ENCODE measurements at regions not wholly inside any gene's neighbourhood (a gene's known extent, or its start where the extent isn't known, plus 50 kb on each side); places are given as distances from the start of the nearest gene placed in this dataset.

- no peak for DNase-seq
These were observed 52.8 kb downstream of the SOX2 start for GRCh38 chr3:181764544-181764943.

- DNase-seq, result no peak
These were observed 58.6 kb downstream of the SOX2 start for GRCh38 chr3:181770296-181770695.

- no peak for DNase-seq
These were observed 59.4 kb downstream of the SOX2 start for GRCh38 chr3:181771120-181771519.

- DNase-seq, result no peak
These were observed 60.4 kb downstream of the SOX2 start for GRCh38 chr3:181772166-181772565.

- DNase-seq, result no peak
These were observed 62.2 kb downstream of the SOX2 start for GRCh38 chr3:181773921-181774320.

GRCh38 chr3:181782306-181782954, 70.7 kb downstream of the SOX2 start:
- no peak for DNase-seq

- no peak for DNase-seq
These were observed 78.8 kb downstream of the SOX2 start for GRCh38 chr3:181790561-181790960.

- no peak for DNase-seq
These were observed 79.6 kb downstream of the SOX2 start for GRCh38 chr3:181791056-181791955.

- no peak for DNase-seq
These were observed 81.3 kb downstream of the SOX2 start for GRCh38 chr3:181793006-181793405.

GRCh38 chr3:181794011-181794790, 82.5 kb downstream of the SOX2 start:
- no peak for DNase-seq

- DNase-seq, result no peak
These were observed 84.9 kb downstream of the SOX2 start for GRCh38 chr3:181796641-181797040.

- no peak for DNase-seq
These were observed 85.7 kb downstream of the SOX2 start for GRCh38 chr3:181797431-181797830.

- no peak for DNase-seq
These were observed 94.0 kb downstream of the SOX2 start for GRCh38 chr3:181805703-181806102.

GRCh38 chr3:181808053-181808452, 96.3 kb downstream of the SOX2 start:
- no peak for DNase-seq

- DNase-seq, result no peak
These were observed 112.0 kb downstream of the SOX2 start for GRCh38 chr3:181823716-181824115.

- no peak for DNase-seq
These were observed 113.2 kb downstream of the SOX2 start for GRCh38 chr3:181824961-181825360.

GRCh38 chr3:181839039-181839915, 127.6 kb downstream of the SOX2 start:
- no peak for DNase-seq

GRCh38 chr3:181839916-181840297, 128.2 kb downstream of the SOX2 start:
- no peak for DNase-seq

GRCh38 chr3:181844211-181844610, 132.5 kb downstream of the SOX2 start:
- DNase-seq, result no peak

GRCh38 chr3:181847276-181847675, 135.6 kb downstream of the SOX2 start:
- DNase-seq, result no peak

- DNase-seq, result no peak
These were observed 139.3 kb downstream of the SOX2 start for GRCh38 chr3:181851063-181851462.

GRCh38 chr3:181855825-181856224, 144.1 kb downstream of the SOX2 start:
- DNase-seq, result no peak

- DNase-seq, result no peak
These were observed 147.8 kb downstream of the SOX2 start for GRCh38 chr3:181859518-181859917.

Data from DMS 273 treated with DMSO at 0.1 percent for 48 hours (cell line).